Glutamatergic neuron (in vitro differentiated cells): ENCODE measurements at regions not wholly inside any gene's neighbourhood (a gene's known extent, or its start where the extent isn't known, plus 50 kb on each side); places are given as distances from the start of the nearest gene placed in this dataset.

ENCODE experiments used
- DNase-seq: peaks from one replicate; pipeline ENCODE4 v3.0.0; 2022
- H3K27ac Mint-ChIP-seq: one replicate; pipeline ENCODE4 v1.8.0; 2020; ENCODE audit warnings: mild to moderate bottlenecking, mixed read lengths, inconsistent platforms; ENCODE audit not compliant: unreplicated experiment
- H3K27me3 Mint-ChIP-seq: one replicate; pipeline ENCODE4 v1.8.0; 2020; ENCODE audit warnings: mild to moderate bottlenecking, moderate library complexity, mixed read lengths, inconsistent platforms; ENCODE audit not compliant: unreplicated experiment
- H3K36me3 Mint-ChIP-seq: one replicate; pipeline ENCODE4 v1.8.0; 2020; ENCODE audit warnings: mild to moderate bottlenecking, mixed read lengths, inconsistent platforms; ENCODE audit not compliant: unreplicated experiment
- H3K4me1 Mint-ChIP-seq: one replicate; pipeline ENCODE4 v1.8.0; 2020; ENCODE audit warnings: mild to moderate bottlenecking, low read depth, mixed read lengths, inconsistent platforms; ENCODE audit not compliant: unreplicated experiment
- H3K4me3 Mint-ChIP-seq: one replicate; pipeline ENCODE4 v1.8.0; 2020; ENCODE audit warnings: mild to moderate bottlenecking, mixed read lengths, inconsistent platforms; ENCODE audit not compliant: unreplicated experiment
- H3K9me3 Mint-ChIP-seq: one replicate; pipeline ENCODE4 v1.8.0; 2020; ENCODE audit warnings: mild to moderate bottlenecking, moderate library complexity, mixed read lengths, inconsistent platforms; ENCODE audit not compliant: unreplicated experiment
- TF ChIP-seq, protein P1 (sequence below): fragments of 200-600 bp; sonication (generic); IDR thresholded peaks from one replicate; pipeline ENCODE4 v1.5.0; 2021; ENCODE audit not compliant: partially characterized antibody, unreplicated experiment

- Mint-ChIP-seq H3K36me3 (no peaks in the 10 kb centered on the region), H3K27ac (no peak overlapping the region), H3K9me3 (no peaks in the 10 kb centered on the region), H3K4me1 (peaks cover under 1% of the 10 kb centered on the region), H3K4me3 (no peak overlapping the region), H3K27me3 (no peaks in the 10 kb centered on the region)
- TF ChIP-seq, protein P1, sequence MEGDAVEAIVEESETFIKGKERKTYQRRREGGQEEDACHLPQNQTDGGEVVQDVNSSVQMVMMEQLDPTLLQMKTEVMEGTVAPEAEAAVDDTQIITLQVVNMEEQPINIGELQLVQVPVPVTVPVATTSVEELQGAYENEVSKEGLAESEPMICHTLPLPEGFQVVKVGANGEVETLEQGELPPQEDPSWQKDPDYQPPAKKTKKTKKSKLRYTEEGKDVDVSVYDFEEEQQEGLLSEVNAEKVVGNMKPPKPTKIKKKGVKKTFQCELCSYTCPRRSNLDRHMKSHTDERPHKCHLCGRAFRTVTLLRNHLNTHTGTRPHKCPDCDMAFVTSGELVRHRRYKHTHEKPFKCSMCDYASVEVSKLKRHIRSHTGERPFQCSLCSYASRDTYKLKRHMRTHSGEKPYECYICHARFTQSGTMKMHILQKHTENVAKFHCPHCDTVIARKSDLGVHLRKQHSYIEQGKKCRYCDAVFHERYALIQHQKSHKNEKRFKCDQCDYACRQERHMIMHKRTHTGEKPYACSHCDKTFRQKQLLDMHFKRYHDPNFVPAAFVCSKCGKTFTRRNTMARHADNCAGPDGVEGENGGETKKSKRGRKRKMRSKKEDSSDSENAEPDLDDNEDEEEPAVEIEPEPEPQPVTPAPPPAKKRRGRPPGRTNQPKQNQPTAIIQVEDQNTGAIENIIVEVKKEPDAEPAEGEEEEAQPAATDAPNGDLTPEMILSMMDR, result no peak
- DNase-seq, result no peak
Measured at GRCh38 chr12:68487721-68488309, 122.9 kb upstream of the RAP1B start.

- Mint-ChIP-seq H3K27ac (no peak overlapping the region), H3K36me3 (no peaks in the 10 kb centered on the region), H3K9me3 (no peaks in the 10 kb centered on the region), H3K4me3 (no peak overlapping the region), H3K27me3 (no peaks in the 10 kb centered on the region), H3K4me1 (no peaks in the 10 kb centered on the region)
- DNase-seq, result no peak
- TF ChIP-seq, protein P1, result no peak
Measured at GRCh38 chr12:68489273-68489672, 121.4 kb upstream of the RAP1B start.

- Mint-ChIP-seq H3K27me3 (no peaks in the 10 kb centered on the region), H3K4me3 (no peak overlapping the region), H3K36me3 (no peaks in the 10 kb centered on the region), H3K4me1 (no peaks in the 10 kb centered on the region), H3K9me3 (no peaks in the 10 kb centered on the region), H3K27ac (no peak overlapping the region)
- TF ChIP-seq, protein P1, result no peak
- DNase-seq, result no peak
Measured at GRCh38 chr12:68490476-68490875, 120.2 kb upstream of the RAP1B start.

GRCh38 chr12:68491204-68491960 lies 119.3 kb upstream of the RAP1B start:
- no peaks in the 10 kb centered on the region for H3K36me3 Mint-ChIP-seq
- H3K4me3 Mint-ChIP-seq, result no peak overlapping the region
- TF ChIP-seq, protein P1, result no peak
- no peak overlapping the region for H3K27ac Mint-ChIP-seq
- H3K27me3 Mint-ChIP-seq, result no peaks in the 10 kb centered on the region
- no peaks in the 10 kb centered on the region for H3K9me3 Mint-ChIP-seq
- no peaks in the 10 kb centered on the region for H3K4me1 Mint-ChIP-seq
- DNase-seq, result no peak
